PC-3 (cell line): ENCODE measurements at regions not wholly inside any gene's neighbourhood (a gene's known extent, or its start where the extent isn't known, plus 50 kb on each side); places are given as distances from the start of the nearest gene placed in this dataset.

Experiments used
- ATAC-seq: fragments of 200-7000 bp; cut with Tn5 transposase; 2 replicates; pipeline ENCODE4 v1.9.1; 2020; ENCODE audit warnings: mild to moderate bottlenecking, moderate library complexity
- BruUV-seq: library from RNA; stranded (reverse); fragments of 400-500 nt; replicated peaks from 2 replicates; lab custom pipeline; 2021; lab: Mats Ljungman, UMichigan
- CTCF ChIA-PET: fragments of 300-600 bp; sonication (Branson Sonifier 250); formaldehyde crosslinking; loops from one replicate; lab custom pipeline; 2022; ENCODE audit warnings: antibody characterized with exemption; lab: Charles Lee
- POLR2A ChIA-PET: fragments of 300-600 bp; sonication (Branson Sonifier 250); formaldehyde crosslinking; loops from one replicate; lab custom pipeline; 2022; ENCODE audit warnings: antibody characterized with exemption; ENCODE audit not compliant: unreplicated experiment; lab: Charles Lee
- DNase-seq: peaks from one replicate; pipeline ENCODE4 v3.0.0-alpha.2; 2015
- H2AFZ ChIP-seq: fragments of 300-600 bp; sonication (generic); 2 replicates; pipeline ENCODE4 v1.6.0; 2016; ENCODE audit warnings: antibody characterized with exemption, low read length
- H3F3A ChIP-seq: fragments of 300-600 bp; sonication (generic); one replicate; pipeline ENCODE4 v1.6.0; 2017; ENCODE audit warnings: antibody characterized with exemption, low read length, control low read depth, mild to moderate bottlenecking; ENCODE audit not compliant: unreplicated experiment
- H3K27ac ChIP-seq: fragments of 300-600 bp; sonication (generic); 2 replicates; pipeline ENCODE4 v1.5.1; 2016; ENCODE audit warnings: mild to moderate bottlenecking, low read length
- H3K27me3 ChIP-seq: fragments of 300-600 bp; sonication (generic); 2 replicates; pipeline ENCODE4 v1.6.1; 2016; ENCODE audit warnings: low read length, mixed read lengths
- H3K36me3 ChIP-seq: fragments of 300-600 bp; sonication (generic); 2 replicates; pipeline ENCODE4 v1.6.1; 2016; ENCODE audit warnings: low read depth, mixed run types, low read length, mixed read lengths
- H3K4me1 ChIP-seq: fragments of 300-600 bp; sonication (generic); 2 replicates; pipeline ENCODE4 v1.5.1; 2016; ENCODE audit warnings: low read length; ENCODE audit not compliant: insufficient read depth
- H3K4me2 ChIP-seq: fragments of 300-600 bp; sonication (generic); 2 replicates; pipeline ENCODE4 v1.6.0; 2016; ENCODE audit warnings: low read length
- H3K4me3 ChIP-seq: fragments of 300-600 bp; sonication (generic); 2 replicates; pipeline ENCODE4 v1.5.1; 2016; ENCODE audit warnings: mild to moderate bottlenecking, low read length, mixed read lengths
- H3K79me2 ChIP-seq: fragments of 300-600 bp; sonication (generic); 2 replicates; pipeline ENCODE4 v1.6.1; 2017; ENCODE audit warnings: low read length, mixed read lengths
- H3K9ac ChIP-seq: fragments of 300-600 bp; sonication (generic); 2 replicates; pipeline ENCODE4 v1.6.0; 2016; ENCODE audit warnings: mild to moderate bottlenecking, low read length
- H3K9me2 ChIP-seq: fragments of 300-600 bp; sonication (generic); replicated peaks from 2 replicates; pipeline ENCODE4 v1.6.1; 2016; ENCODE audit warnings: mixed run types, low read length, mixed read lengths
- H3K9me3 ChIP-seq: fragments of 300-600 bp; sonication (generic); 2 replicates; pipeline ENCODE4 v1.6.1; 2016; ENCODE audit warnings: low read length, mixed read lengths
- H4K20me1 ChIP-seq: fragments of 300-600 bp; sonication (generic); 2 replicates; pipeline ENCODE4 v1.6.1; 2016; ENCODE audit warnings: low read length, mixed read lengths
- CTCF ChIP-seq: fragments of 300-600 bp; sonication (generic); conservative IDR thresholded peaks from 2 replicates; pipeline ENCODE4 v1.5.1; 2017; ENCODE audit warnings: antibody characterized with exemption, low read depth, mild to moderate bottlenecking, low read length
- EZH2 ChIP-seq: fragments of 300-600 bp; sonication (generic); IDR thresholded peaks from one replicate; pipeline ENCODE4 v1.6.1; 2017; ENCODE audit warnings: antibody characterized with exemption, mild to moderate bottlenecking, low read length; ENCODE audit not compliant: unreplicated experiment
- EZH2phosphoT487 ChIP-seq: fragments of 300-600 bp; sonication (generic); IDR thresholded peaks from 2 replicates; pipeline ENCODE4 v1.6.1; 2018; ENCODE audit warnings: mild to moderate bottlenecking, antibody characterized with exemption, low read length, borderline replicate concordance
- intact Hi-C: fragments of 100-400 bp; cut with micrococcal nuclease; formaldehyde crosslinking; loops from 2 replicates; pipeline ENCODE4 v1.9.0; 2023

GRCh38 chr3:105197863-105198262 is 168.8 kb upstream of the ALCAM start:
- Histone ChIP-seq H3K9ac (no peak overlapping the region), H3K27me3 (no peaks in the 10 kb centered on the region), H3K4me2 (no peak overlapping the region), H3K9me2 (no peaks in the 10 kb centered on the region), H3K27ac (no peak overlapping the region), H3K4me1 (peaks cover 10% of the 10 kb centered on the region; the same call in 1 of the 2 replicates), H2AFZ (no peak overlapping the region), H3K4me3 (no peak overlapping the region), H4K20me1 (no peaks in the 10 kb centered on the region), H3K36me3 (no peaks in the 10 kb centered on the region), H3K9me3 (no peaks in the 10 kb centered on the region), H3F3A (no peaks in the 10 kb centered on the region), H3K79me2 (no peaks in the 10 kb centered on the region)
- CTCF ChIA-PET: no interaction called here
- ATAC-seq (no peak), DNase-seq (no peak)
- TF ChIP-seq EZH2phosphoT487: no peak
- no TSS peak for BruUV-seq
- POLR2A ChIA-PET: interaction anchor here (0.7 kb wide), 1 partner anchor 78 kb away, joined by 6 read pairs; no protein-coding TSS in a partner anchor
- intact Hi-C loops: no loop called here

DNA sequence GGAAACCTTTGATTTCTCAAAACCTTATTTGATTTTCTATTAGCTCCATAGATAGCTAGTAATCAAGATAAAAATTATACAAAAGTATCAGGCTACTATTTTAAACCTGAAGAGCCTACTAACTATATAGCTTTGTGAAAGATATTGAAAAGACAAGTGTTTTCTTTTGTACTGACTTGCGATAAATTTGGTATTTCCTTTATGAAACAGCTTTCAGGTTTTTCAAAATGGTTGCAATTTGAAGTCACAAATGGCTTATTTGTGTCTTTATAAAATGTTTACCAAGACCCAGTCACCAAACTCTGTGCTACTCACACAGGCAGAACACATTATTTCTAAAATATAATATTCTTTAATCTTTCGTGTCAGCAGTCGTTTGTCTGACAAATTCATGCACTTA is 167.5 kb upstream of the ALCAM start:
- Histone ChIP-seq H3K27me3 (no peaks in the 10 kb centered on the region), H2AFZ (no peak overlapping the region), H3K9me3 (no peaks in the 10 kb centered on the region), H3K4me1 (peaks cover 10% of the 10 kb centered on the region; the same call in 1 of the 2 replicates), H3F3A (no peaks in the 10 kb centered on the region), H3K36me3 (no peaks in the 10 kb centered on the region), H3K9me2 (no peaks in the 10 kb centered on the region), H3K27ac (no peak overlapping the region), H3K4me2 (no peak overlapping the region), H4K20me1 (no peaks in the 10 kb centered on the region), H3K4me3 (no peak overlapping the region), H3K9ac (no peak overlapping the region), H3K79me2 (no peaks in the 10 kb centered on the region)
- BruUV-seq: no TSS peak
- DNase-seq: no peak
- intact Hi-C loops: no loop called here
- CTCF ChIA-PET: no interaction called here
- ATAC-seq: no peak
- TF ChIP-seq EZH2: no peak
- no peak for TF ChIP-seq CTCF
- no peak for TF ChIP-seq EZH2phosphoT487
- POLR2A ChIA-PET: no interaction called here

GRCh38 chr3:105210141-105210540 is 156.6 kb upstream of the ALCAM start:
- ChIA-PET POLR2A (no interaction called here), CTCF (no interaction called here)
- H3K9me3 ChIP-seq: no peaks in the 10 kb centered on the region
- no TSS peak for BruUV-seq
- ATAC-seq (no peak), DNase-seq (no peak)
- H3K9me2 ChIP-seq: no peaks in the 10 kb centered on the region
- H3F3A ChIP-seq: no peaks in the 10 kb centered on the region
- H2AFZ ChIP-seq: no peak overlapping the region
- H3K9ac ChIP-seq: no peak overlapping the region
- no peaks in the 10 kb centered on the region for H3K4me1 ChIP-seq
- H3K4me3 ChIP-seq: no peak overlapping the region
- no peaks in the 10 kb centered on the region for H4K20me1 ChIP-seq
- H3K79me2 ChIP-seq: no peaks in the 10 kb centered on the region
- TF ChIP-seq EZH2 (no peak), CTCF (no peak), EZH2phosphoT487 (no peak)
- no peak overlapping the region for H3K27ac ChIP-seq
- no peaks in the 10 kb centered on the region for H3K36me3 ChIP-seq
- H3K4me2 ChIP-seq: no peak overlapping the region
- no peaks in the 10 kb centered on the region for H3K27me3 ChIP-seq
- intact Hi-C loops: no loop called here
